Activated CD4-positive, alpha-beta T cell treated with anti-CD3 and anti-CD28 coated beads, Interleukin-10, Interleukin-2, amounts not matched to agents 100 ng/mL and 50 ng/mL, durations not matched to agents 16 hours and 8 hours (primary cell): ENCODE measurements at regions not wholly inside any gene's neighbourhood (a gene's known extent, or its start where the extent isn't known, plus 50 kb on each side); places are given as distances from the start of the nearest gene placed in this dataset.

ENCODE experiments used
- DNase-seq: peaks from one replicate; pipeline ENCODE4 v3.0.0-alpha.2; 2020

- DNase-seq: no peak
These were observed 303.7 kb upstream of the HS6ST1 start for GRCh38 chr2:128622371-128622770.

- DNase-seq: no peak
These were observed 304.4 kb upstream of the HS6ST1 start for GRCh38 chr2:128622955-128623620.

GRCh38 chr2:128623776-128624761 lies 305.4 kb upstream of the HS6ST1 start:
- peak; percentile 75 for DNase-seq

- no peak for DNase-seq
These were observed 306.3 kb upstream of the HS6ST1 start for GRCh38 chr2:128624956-128625355.

- DNase-seq: no peak
These were observed 306.8 kb upstream of the HS6ST1 start for GRCh38 chr2:128625421-128625820.

- no peak for DNase-seq
These were observed 307.5 kb upstream of the HS6ST1 start for GRCh38 chr2:128625963-128626759.

GRCh38 chr2:128626760-128627511 lies 308.3 kb upstream of the HS6ST1 start:
- no peak for DNase-seq

- DNase-seq: no peak
These were observed 309.5 kb upstream of the HS6ST1 start for GRCh38 chr2:128628206-128628605.

- DNase-seq: no peak
These were observed 310.3 kb upstream of the HS6ST1 start for GRCh38 chr2:128628996-128629395.

GRCh38 chr2:128630974-128631697 lies 312.5 kb upstream of the HS6ST1 start:
- DNase-seq: no peak

GRCh38 chr2:128631698-128632500 lies 313.2 kb upstream of the HS6ST1 start:
- no peak for DNase-seq

- no peak for DNase-seq
These were observed 313.8 kb upstream of the HS6ST1 start for GRCh38 chr2:128632501-128632800.

- no peak for DNase-seq
These were observed 314.8 kb upstream of the HS6ST1 start for GRCh38 chr2:128633501-128633900.

GRCh38 chr2:128635361-128635900 lies 316.8 kb upstream of the HS6ST1 start:
- no peak for DNase-seq

GRCh38 chr2:128636802-128637147 lies 318.1 kb upstream of the HS6ST1 start:
- no peak for DNase-seq

GRCh38 chr2:128637481-128638155 lies 318.9 kb upstream of the HS6ST1 start:
- no peak for DNase-seq

GRCh38 chr2:128638341-128639119 lies 319.9 kb upstream of the HS6ST1 start:
- DNase-seq: no peak

- no peak for DNase-seq
These were observed 320.4 kb upstream of the HS6ST1 start for GRCh38 chr2:128639120-128639477.

- no peak for DNase-seq
These were observed 321.0 kb upstream of the HS6ST1 start for GRCh38 chr2:128639693-128640092.
